Thyroid gland (tissue), 4 donors: ENCODE measurements at regions not wholly inside any gene's neighbourhood (a gene's known extent, or its start where the extent isn't known, plus 50 kb on each side); places are given as distances from the start of the nearest gene placed in this dataset.

Source experiments
- DNase-seq, 2 donors: peaks; one replicate each; pipeline ENCODE4 v3.0.0-alpha.2; 2019
- H3K27ac ChIP-seq, 3 donors: fragments of 200-600 bp; sonication (generic); 1 replicate in 2 of 3; 2 replicates in 1 of 3; pipeline ENCODE4 v1.5.1; 2016 to 2019; ENCODE audit warnings: mild to moderate bottlenecking in 1 of 3, moderate library complexity in 1 of 3
- H3K27me3 ChIP-seq: fragments of 200-600 bp; sonication (generic); one replicate; pipeline ENCODE4 v1.5.1; 2019
- H3K36me3 ChIP-seq, 2 donors: fragments of 200-600 bp; sonication (generic); one replicate each; pipeline ENCODE4 v1.5.1; 2016 to 2019
- H3K4me1 ChIP-seq, 2 donors: fragments of 200-600 bp; sonication (generic); one replicate each; pipeline ENCODE4 v1.5.1; 2017 to 2019
- H3K4me3 ChIP-seq, 3 donors: fragments of 200-600 bp; sonication (generic); replicated peaks in 1 of 3; 1 replicate in 2 of 3; 2 replicates in 1 of 3; pipeline ENCODE4 v1.5.1; 2016; ENCODE audit warnings: mild to moderate bottlenecking in 1 of 3
- H3K9me3 ChIP-seq: fragments of 200-600 bp; sonication (generic); one replicate; pipeline ENCODE4 v1.5.1; 2017
- POLR2A ChIP-seq, 2 donors: fragments of 450-650 bp; IDR thresholded peaks; one replicate each; pipeline ENCODE4 v1.6.1; 2017; ENCODE audit warnings: antibody characterized with exemption in 2 of 2, mild to moderate bottlenecking in 2 of 2, moderate library complexity in 1 of 2
- WGBS, 2 donors: methylation state at CpG; one replicate each; pipeline ENCODE4 v1.1.5; 2017; 5-methylcytosine and 5-hydroxymethylcytosine counted together
- intact Hi-C: fragments of 100-400 bp; cut with DNase I; formaldehyde crosslinking; loops from one replicate; pipeline ENCODE4 v1.15.1; 2023
- TF ChIP-seq, protein P1 (sequence below), 6 experiments: fragments of 200-600 bp in 3 of 6; fragments of 450-650 bp in 3 of 6; sonication (generic) in 3 of 6; IDR thresholded peaks; one replicate each; pipeline ENCODE4 v1.5.1; 2016 to 2019; ENCODE audit warnings: antibody characterized with exemption in 6 of 6, mild to moderate bottlenecking in 2 of 6, inconsistent platforms in 1 of 6, moderate library complexity in 1 of 6

DNA sequence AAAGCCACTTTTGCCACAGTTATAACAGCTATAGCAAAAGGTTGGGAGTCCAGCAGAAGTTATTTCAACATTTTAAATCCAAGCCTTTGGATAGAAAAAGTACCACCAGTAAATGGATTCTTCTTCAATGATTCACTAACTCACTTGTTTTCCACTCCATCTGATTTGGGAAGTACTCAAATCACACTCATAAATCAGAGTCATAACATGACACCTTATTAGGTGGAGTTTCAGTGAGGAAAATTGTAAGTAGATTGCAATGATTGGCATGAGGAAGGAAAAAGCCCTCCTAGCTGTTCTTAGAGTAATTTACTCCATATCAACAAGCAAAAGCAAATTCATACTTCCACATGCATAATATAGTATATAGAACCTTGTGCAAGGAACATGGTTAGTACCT lies 132.9 kb downstream of the NR4A2 start:
- TF ChIP-seq, protein P1, sequence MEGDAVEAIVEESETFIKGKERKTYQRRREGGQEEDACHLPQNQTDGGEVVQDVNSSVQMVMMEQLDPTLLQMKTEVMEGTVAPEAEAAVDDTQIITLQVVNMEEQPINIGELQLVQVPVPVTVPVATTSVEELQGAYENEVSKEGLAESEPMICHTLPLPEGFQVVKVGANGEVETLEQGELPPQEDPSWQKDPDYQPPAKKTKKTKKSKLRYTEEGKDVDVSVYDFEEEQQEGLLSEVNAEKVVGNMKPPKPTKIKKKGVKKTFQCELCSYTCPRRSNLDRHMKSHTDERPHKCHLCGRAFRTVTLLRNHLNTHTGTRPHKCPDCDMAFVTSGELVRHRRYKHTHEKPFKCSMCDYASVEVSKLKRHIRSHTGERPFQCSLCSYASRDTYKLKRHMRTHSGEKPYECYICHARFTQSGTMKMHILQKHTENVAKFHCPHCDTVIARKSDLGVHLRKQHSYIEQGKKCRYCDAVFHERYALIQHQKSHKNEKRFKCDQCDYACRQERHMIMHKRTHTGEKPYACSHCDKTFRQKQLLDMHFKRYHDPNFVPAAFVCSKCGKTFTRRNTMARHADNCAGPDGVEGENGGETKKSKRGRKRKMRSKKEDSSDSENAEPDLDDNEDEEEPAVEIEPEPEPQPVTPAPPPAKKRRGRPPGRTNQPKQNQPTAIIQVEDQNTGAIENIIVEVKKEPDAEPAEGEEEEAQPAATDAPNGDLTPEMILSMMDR (IDR thresholded peaks at IDR 0.05): no peak
- no peak for TF ChIP-seq POLR2A (IDR thresholded peaks at IDR 0.05)
- no peaks in the 10 kb centered on the region for H3K9me3 ChIP-seq
- intact Hi-C loops: no loop called here
- H3K36me3 ChIP-seq: no peaks in the 10 kb centered on the region
- no peak overlapping the region for H3K4me3 ChIP-seq
- H3K27me3 ChIP-seq: no peaks in the 10 kb centered on the region
- H3K27ac ChIP-seq: no peak overlapping the region
- DNase-seq: no peak
- H3K4me1 ChIP-seq: no peaks in the 10 kb centered on the region

DNA sequence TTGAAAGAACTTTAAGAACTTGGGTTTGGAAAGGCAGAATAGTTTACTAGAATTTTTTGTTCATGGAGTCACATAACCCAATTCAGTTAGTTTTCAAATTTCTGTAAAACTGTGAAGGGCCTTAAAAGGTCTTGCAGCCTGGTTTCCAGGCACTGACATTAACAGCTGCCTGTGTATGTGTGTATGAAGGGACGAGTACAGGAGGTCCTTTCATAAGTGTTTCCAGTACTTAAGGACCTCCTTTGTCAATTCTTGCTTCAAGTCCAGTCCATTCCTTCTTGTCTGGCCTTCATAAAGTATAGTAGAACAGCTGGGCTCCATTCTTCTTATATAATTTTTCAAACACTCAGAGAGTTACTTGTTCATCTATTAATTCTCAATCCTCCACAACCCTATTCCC lies 136.5 kb downstream of the NR4A2 start:
- Histone ChIP-seq H3K4me1 (peaks cover 12 to 14% of the 10 kb centered on the region in 2 donors), H3K9me3 (no peaks in the 10 kb centered on the region), H3K27ac (no peak overlapping the region), H3K4me3 (no peak overlapping the region), H3K27me3 (no peaks in the 10 kb centered on the region), H3K36me3 (no peaks in the 10 kb centered on the region)
- TF ChIP-seq, protein P1 (IDR thresholded peaks at IDR 0.05): no peak
- TF ChIP-seq POLR2A (IDR thresholded peaks at IDR 0.05): no peak
- intact Hi-C loops: no loop called here
- no peak for DNase-seq
- WGBS, 2 donors: 90 to 91% methylated on average over 1 of the region's 1 CpG

DNA sequence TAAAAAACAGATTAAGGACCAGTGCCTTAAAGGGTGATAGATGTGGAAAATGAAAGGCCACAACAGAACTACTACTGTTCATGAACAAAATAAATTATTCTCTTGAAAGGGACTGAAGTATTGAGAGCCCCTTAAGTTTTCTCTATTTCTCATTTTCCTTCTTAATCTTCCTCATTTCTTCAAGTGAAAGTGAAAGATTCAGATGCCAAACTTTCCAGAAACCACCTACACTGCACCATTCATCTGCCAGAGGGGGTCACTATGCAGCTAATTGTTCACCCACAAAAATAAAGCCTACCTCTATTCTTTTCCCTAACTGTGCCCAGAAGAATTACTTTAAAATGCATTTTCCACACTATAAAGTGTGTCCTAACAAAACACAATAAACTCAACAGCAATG lies 140.1 kb downstream of the NR4A2 start:
- no peaks in the 10 kb centered on the region for H3K9me3 ChIP-seq
- intact Hi-C loops: no loop called here
- H3K27ac ChIP-seq: no peak overlapping the region
- DNase-seq: no peak
- H3K36me3 ChIP-seq: no peaks in the 10 kb centered on the region
- no peak overlapping the region for H3K4me3 ChIP-seq
- H3K27me3 ChIP-seq: no peaks in the 10 kb centered on the region
- TF ChIP-seq, protein P1 (IDR thresholded peaks at IDR 0.05): peak in 3 of 6 experiments; percentile 11 to 28 (median 23)
- TF ChIP-seq POLR2A (IDR thresholded peaks at IDR 0.05): no peak
- H3K4me1 ChIP-seq: peaks cover 20 to 22% of the 10 kb centered on the region in 2 donors

DNA sequence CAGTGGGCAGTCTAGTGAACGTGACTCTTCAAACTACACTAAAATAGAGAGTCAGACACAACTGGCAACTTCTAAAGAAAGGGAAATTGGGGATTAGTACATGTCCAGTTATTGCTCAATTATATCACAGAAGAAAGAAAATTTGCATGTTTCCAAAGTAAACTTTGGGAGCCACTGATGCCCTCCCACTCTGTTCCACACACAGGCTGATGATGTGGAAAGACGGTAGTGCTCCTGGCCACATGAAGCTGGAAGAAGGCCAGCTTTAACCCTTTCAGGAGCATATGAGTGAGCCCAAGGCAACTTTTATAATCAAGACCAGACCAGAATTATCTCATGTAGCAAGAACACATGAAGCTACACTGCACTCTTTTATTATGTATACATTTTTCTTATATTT lies 141.0 kb downstream of the NR4A2 start:
- 11 to 18% methylated on average over 2 of the region's 2 CpGs for WGBS, 2 donors

DNA sequence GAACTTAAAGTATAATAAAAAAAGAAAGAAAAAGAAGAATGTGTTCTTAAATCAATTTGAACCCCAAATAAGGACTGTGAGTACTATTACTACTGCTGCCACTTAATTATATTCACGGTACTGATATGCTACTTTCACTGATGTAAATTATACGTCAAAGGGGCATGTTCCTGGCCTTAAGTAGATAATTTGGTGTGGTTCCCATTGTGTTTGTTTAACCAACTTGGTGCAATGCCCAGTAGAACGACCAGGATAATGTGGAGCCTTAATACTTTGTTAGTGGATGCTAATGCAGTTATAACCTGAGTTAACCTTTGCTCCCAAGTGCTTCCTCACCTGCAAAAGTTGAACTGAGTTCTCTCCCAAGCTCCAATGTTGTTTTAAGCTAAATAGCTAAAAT lies 142.0 kb downstream of the NR4A2 start:
- Histone ChIP-seq H3K4me3 (no peak overlapping the region), H3K36me3 (no peaks in the 10 kb centered on the region), H3K27me3 (no peaks in the 10 kb centered on the region), H3K9me3 (no peaks in the 10 kb centered on the region), H3K4me1 (peaks cover 20 to 22% of the 10 kb centered on the region in 2 donors), H3K27ac (peak overlapping the region in 1 of 3 donors; percentile 8)
- intact Hi-C loops: no loop called here
- WGBS, 2 donors: 23 to 27% methylated on average over 3 of the region's 3 CpGs
- TF ChIP-seq, protein P1 (IDR thresholded peaks at IDR 0.05): no peak
- no peak for TF ChIP-seq POLR2A (IDR thresholded peaks at IDR 0.05)
- peak in 1 of 2 donors; percentile 4 for DNase-seq

More for the DNA sequence above, 141.0 kb downstream of the NR4A2 start:
- DNase-seq: peak; percentile 9 to 22
- Histone ChIP-seq H3K4me1 (peaks cover 20 to 22% of the 10 kb centered on the region in 2 donors), H3K4me3 (no peak overlapping the region), H3K27me3 (no peaks in the 10 kb centered on the region), H3K9me3 (no peaks in the 10 kb centered on the region), H3K27ac (peak overlapping the region in 1 of 3 donors; percentile 30), H3K36me3 (no peaks in the 10 kb centered on the region)
- no peak for TF ChIP-seq POLR2A (IDR thresholded peaks at IDR 0.05)
- TF ChIP-seq, protein P1 (IDR thresholded peaks at IDR 0.05): no peak
- intact Hi-C loops: no loop called here
